Mesendoderm (in vitro differentiated cells): ENCODE measurements at regions not wholly inside any gene's neighbourhood (a gene's known extent, or its start where the extent isn't known, plus 50 kb on each side); places are given as distances from the start of the nearest gene placed in this dataset.

Source experiments
- DNase-seq: peaks from one replicate; pipeline ENCODE4 v3.0.0; 2013
- H2AK5ac ChIP-seq: 2 replicates; pipeline ENCODE4 v1.6.1; 2013; ENCODE audit warnings: low read length, inconsistent platforms
- H2BK120ac ChIP-seq: 2 replicates; pipeline ENCODE4 v1.6.1; 2013; ENCODE audit warnings: low read depth, mild to moderate bottlenecking, low read length, moderate library complexity, mixed read lengths
- H2BK15ac ChIP-seq: replicated peaks from 2 replicates; pipeline ENCODE4 v1.6.1; 2013; ENCODE audit warnings: low read depth, mild to moderate bottlenecking, moderate library complexity
- H2BK5ac ChIP-seq: 2 replicates; pipeline ENCODE4 v1.6.1; 2013; ENCODE audit warnings: low read length, inconsistent platforms
- H3K18ac ChIP-seq: 2 replicates; pipeline ENCODE4 v1.6.1; 2013; ENCODE audit warnings: mild to moderate bottlenecking, low read length, mixed read lengths
- H3K23ac ChIP-seq: one replicate; pipeline ENCODE4 v1.6.1; 2013; ENCODE audit warnings: low read length
- H3K27ac ChIP-seq: 2 replicates; pipeline ENCODE4 v1.5.1; 2013; ENCODE audit warnings: low read depth, mild to moderate bottlenecking, inconsistent platforms, low read length, moderate library complexity
- H3K27me3 ChIP-seq: 2 replicates; pipeline ENCODE4 v1.6.1; 2013; ENCODE audit warnings: low read length, control low read depth, mild to moderate bottlenecking, inconsistent platforms; ENCODE audit not compliant: insufficient read depth, poor library complexity
- H3K36me3 ChIP-seq: 2 replicates; pipeline ENCODE4 v1.6.1; 2013; ENCODE audit warnings: low read length, inconsistent platforms; ENCODE audit not compliant: control insufficient read depth, insufficient read depth
- H3K4ac ChIP-seq: one replicate; pipeline ENCODE4 v1.6.1; 2013; ENCODE audit warnings: low read depth, mild to moderate bottlenecking, low read length, moderate library complexity
- H3K4me1 ChIP-seq: 2 replicates; pipeline ENCODE4 v1.6.1; 2013; ENCODE audit warnings: low read depth, low read length, inconsistent platforms; ENCODE audit not compliant: control insufficient read depth
- H3K4me2 ChIP-seq: 2 replicates; pipeline ENCODE4 v1.6.1; 2013; ENCODE audit warnings: low read length
- H3K4me3 ChIP-seq: 2 replicates; pipeline ENCODE4 v1.5.1; 2013; ENCODE audit warnings: mild to moderate bottlenecking, low read length
- H3K56ac ChIP-seq: one replicate; pipeline ENCODE4 v1.6.1; 2013; ENCODE audit warnings: low read length
- H3K79me1 ChIP-seq: 2 replicates; pipeline ENCODE4 v1.6.1; 2013; ENCODE audit warnings: low read length, inconsistent platforms
- H3K79me2 ChIP-seq: 2 replicates; pipeline ENCODE4 v1.6.1; 2013; ENCODE audit warnings: mild to moderate bottlenecking, low read length; ENCODE audit not compliant: control insufficient read depth, insufficient read depth
- H3K9ac ChIP-seq: 2 replicates; pipeline ENCODE4 v1.6.1; 2013; ENCODE audit warnings: low read length, inconsistent platforms
- H4K5ac ChIP-seq: one replicate; pipeline ENCODE4 v1.6.1; 2013; ENCODE audit warnings: low read length
- H4K8ac ChIP-seq: one replicate; pipeline ENCODE4 v1.6.1; 2013; ENCODE audit warnings: low read depth, mild to moderate bottlenecking, control low read depth, low read length, moderate library complexity
- WGBS: extraction: QIAGEN DNeasy Blood & Tissue Kit; methylation state at CpG from one replicate; pipeline ENCODE4 v1.1.7; 2013; ENCODE audit warnings: low lambda C conversion rate, missing lambda C conversion rate; ENCODE audit not compliant: insufficient coverage; ENCODE audit errors: extremely low coverage; 5-methylcytosine and 5-hydroxymethylcytosine counted together

- H2AK5ac ChIP-seq: no peak overlapping the region
- H3K4me1 ChIP-seq: no peaks in the 10 kb centered on the region
- no peak for DNase-seq
- no peak overlapping the region for H3K18ac ChIP-seq
- H3K36me3 ChIP-seq: no peaks in the 10 kb centered on the region
- no peak overlapping the region for H2BK15ac ChIP-seq
- H3K4ac ChIP-seq: no peak overlapping the region
- no peak overlapping the region for H3K4me2 ChIP-seq
- H3K23ac ChIP-seq: no peak overlapping the region
- H3K4me3 ChIP-seq: no peak overlapping the region
- no peaks in the 10 kb centered on the region for H3K79me1 ChIP-seq
- no peak overlapping the region for H3K56ac ChIP-seq
- no peaks in the 10 kb centered on the region for H3K79me2 ChIP-seq
- H4K8ac ChIP-seq: no peak overlapping the region
- H3K27ac ChIP-seq: no peak overlapping the region
- H2BK5ac ChIP-seq: no peak overlapping the region
- no peak overlapping the region for H2BK120ac ChIP-seq
- H4K5ac ChIP-seq: no peak overlapping the region
- no peak overlapping the region for H3K9ac ChIP-seq
- no CpG with 5 or more reads among the region's 1 CpG for WGBS
- H3K27me3 ChIP-seq: no peaks in the 10 kb centered on the region
Measured at GRCh38 chr12:58283553-58283952, 342.2 kb downstream of the ATP23 start.

GRCh38 chr12:58285551-58285950 lies 344.2 kb downstream of the ATP23 start:
- Histone ChIP-seq H3K4me3 (no peak overlapping the region), H3K27ac (no peak overlapping the region), H2AK5ac (no peak overlapping the region), H3K36me3 (no peaks in the 10 kb centered on the region), H3K79me2 (no peaks in the 10 kb centered on the region), H3K79me1 (no peaks in the 10 kb centered on the region), H3K4me1 (no peaks in the 10 kb centered on the region), H3K9ac (no peak overlapping the region), H2BK15ac (no peak overlapping the region), H4K8ac (no peak overlapping the region), H2BK5ac (no peak overlapping the region), H3K4ac (no peak overlapping the region), H2BK120ac (no peak overlapping the region), H3K27me3 (no peaks in the 10 kb centered on the region), H4K5ac (no peak overlapping the region), H3K18ac (no peak overlapping the region), H3K23ac (no peak overlapping the region), H3K4me2 (no peak overlapping the region), H3K56ac (peak overlapping the region; percentile 0)
- peak; percentile 77 for DNase-seq
- no CpG with 5 or more reads among the region's 5 CpGs for WGBS

DNA sequence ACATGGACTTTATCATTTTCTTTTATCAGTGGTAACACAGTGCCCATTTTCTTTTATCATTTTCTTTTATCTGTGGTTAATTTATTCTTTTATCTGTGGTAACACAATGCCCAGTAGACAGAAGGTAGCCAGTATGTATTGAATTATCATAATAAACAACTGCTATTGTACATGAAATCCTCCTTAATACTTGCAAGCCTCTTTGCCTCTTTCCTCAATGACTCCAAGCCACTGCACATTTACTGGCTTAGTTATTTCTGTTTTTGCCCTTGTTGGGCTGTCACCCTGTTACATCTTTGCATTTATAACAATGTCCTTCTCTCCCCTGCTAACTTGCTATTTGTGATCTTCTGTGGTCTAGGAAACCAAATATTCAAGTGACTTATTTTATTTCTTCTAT lies 345.0 kb downstream of the ATP23 start:
- H3K4ac ChIP-seq: no peak overlapping the region

DNA sequence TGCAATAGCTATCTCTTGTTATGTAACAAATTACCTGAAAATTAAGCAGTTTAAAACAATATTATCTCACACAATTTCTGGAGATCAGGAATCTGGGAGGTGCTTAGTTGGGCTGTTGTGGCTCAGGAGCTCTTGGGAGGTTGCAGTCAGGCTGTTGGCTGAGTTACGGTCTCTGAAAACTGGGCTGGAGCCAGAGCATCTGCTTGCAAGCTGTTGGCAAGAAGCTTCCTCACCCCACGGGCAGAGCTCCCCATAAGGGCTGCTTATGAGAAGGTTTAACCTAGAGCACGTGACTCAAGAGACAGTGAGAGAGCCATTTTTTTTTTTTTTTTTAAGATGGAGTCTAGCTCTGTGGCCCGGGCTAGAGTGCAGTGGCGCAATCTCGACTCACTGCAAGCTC lies 346.8 kb downstream of the ATP23 start:
- no peak overlapping the region for H3K4me3 ChIP-seq
- H3K23ac ChIP-seq: no peak overlapping the region
- H3K79me2 ChIP-seq: no peaks in the 10 kb centered on the region
- H3K18ac ChIP-seq: no peak overlapping the region
- no peak overlapping the region for H3K27ac ChIP-seq
- no peak overlapping the region for H3K56ac ChIP-seq
- no peak overlapping the region for H3K9ac ChIP-seq
- no peaks in the 10 kb centered on the region for H3K4me1 ChIP-seq
- H3K4ac ChIP-seq: no peak overlapping the region
- no peaks in the 10 kb centered on the region for H3K36me3 ChIP-seq
- no peak overlapping the region for H2BK15ac ChIP-seq
- H4K5ac ChIP-seq: no peak overlapping the region
- no peak overlapping the region for H3K4me2 ChIP-seq
- H3K79me1 ChIP-seq: no peaks in the 10 kb centered on the region
- no peak overlapping the region for H4K8ac ChIP-seq
- H2BK120ac ChIP-seq: no peak overlapping the region
- no CpG with 5 or more reads among the region's 6 CpGs for WGBS
- H2AK5ac ChIP-seq: no peak overlapping the region
- no peak for DNase-seq
- no peaks in the 10 kb centered on the region for H3K27me3 ChIP-seq
- H2BK5ac ChIP-seq: no peak overlapping the region

More for the DNA sequence above, 345.0 kb downstream of the ATP23 start:
- no peak overlapping the region for H4K5ac ChIP-seq
- no peaks in the 10 kb centered on the region for H3K4me1 ChIP-seq
- no peak overlapping the region for H3K23ac ChIP-seq
- no peak overlapping the region for H2BK5ac ChIP-seq
- no peak overlapping the region for H4K8ac ChIP-seq
- no peak overlapping the region for H3K56ac ChIP-seq
- no peaks in the 10 kb centered on the region for H3K79me1 ChIP-seq
- no peaks in the 10 kb centered on the region for H3K79me2 ChIP-seq
- no peak overlapping the region for H3K27ac ChIP-seq
- H3K4me3 ChIP-seq: no peak overlapping the region
- H3K9ac ChIP-seq: no peak overlapping the region
- DNase-seq: no peak
- H2AK5ac ChIP-seq: no peak overlapping the region
- H2BK15ac ChIP-seq: no peak overlapping the region
- no peaks in the 10 kb centered on the region for H3K36me3 ChIP-seq
- no peak overlapping the region for H2BK120ac ChIP-seq
- no peaks in the 10 kb centered on the region for H3K27me3 ChIP-seq
- no peak overlapping the region for H3K18ac ChIP-seq
- no peak overlapping the region for H3K4me2 ChIP-seq

DNA sequence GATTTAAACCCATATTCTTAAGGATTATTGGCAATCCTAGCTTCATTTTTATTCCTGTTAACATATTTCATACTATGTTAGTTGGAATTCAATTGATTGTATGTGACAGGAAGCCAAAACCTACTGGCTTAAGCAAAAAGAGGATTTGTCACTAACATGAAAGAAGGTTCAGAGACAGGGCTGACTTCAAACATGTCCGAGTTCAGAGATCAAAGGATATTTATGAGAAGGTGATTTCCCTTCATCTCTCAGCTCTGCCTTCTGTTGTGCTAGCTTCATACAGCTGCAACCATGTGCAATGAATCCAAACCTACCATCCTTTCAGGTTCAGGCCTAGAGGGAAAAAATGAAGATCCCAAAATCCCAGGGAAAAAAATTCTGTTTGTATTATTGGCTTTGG lies 349.7 kb downstream of the ATP23 start:
- no peak overlapping the region for H2BK120ac ChIP-seq
- H3K79me2 ChIP-seq: no peaks in the 10 kb centered on the region
- no peaks in the 10 kb centered on the region for H3K36me3 ChIP-seq
- no peak for DNase-seq
- no peak overlapping the region for H2BK15ac ChIP-seq
- no peak overlapping the region for H4K8ac ChIP-seq
- no peak overlapping the region for H2AK5ac ChIP-seq
- no CpG with 5 or more reads among the region's 1 CpG for WGBS
- H3K27ac ChIP-seq: no peak overlapping the region
- no peak overlapping the region for H3K18ac ChIP-seq
- H3K4me1 ChIP-seq: no peaks in the 10 kb centered on the region
- H3K4me3 ChIP-seq: no peak overlapping the region
- no peak overlapping the region for H4K5ac ChIP-seq
- H2BK5ac ChIP-seq: no peak overlapping the region
- no peak overlapping the region for H3K4me2 ChIP-seq
- H3K4ac ChIP-seq: no peak overlapping the region
- H3K79me1 ChIP-seq: no peaks in the 10 kb centered on the region
- no peak overlapping the region for H3K9ac ChIP-seq
- no peaks in the 10 kb centered on the region for H3K27me3 ChIP-seq
- no peak overlapping the region for H3K56ac ChIP-seq
- H3K23ac ChIP-seq: no peak overlapping the region

GRCh38 chr12:58293308-58293982 lies 352.1 kb downstream of the ATP23 start:
- Histone ChIP-seq H3K27ac (no peak overlapping the region), H3K4ac (no peak overlapping the region), H3K79me2 (no peaks in the 10 kb centered on the region), H2BK15ac (no peak overlapping the region), H3K23ac (no peak overlapping the region), H3K79me1 (no peaks in the 10 kb centered on the region), H3K18ac (no peak overlapping the region), H3K36me3 (no peaks in the 10 kb centered on the region), H3K4me2 (no peak overlapping the region), H2BK120ac (no peak overlapping the region), H3K27me3 (no peaks in the 10 kb centered on the region), H2BK5ac (no peak overlapping the region), H3K4me3 (no peak overlapping the region), H2AK5ac (no peak overlapping the region), H4K8ac (no peak overlapping the region), H3K9ac (no peak overlapping the region), H3K4me1 (no peaks in the 10 kb centered on the region), H4K5ac (no peak overlapping the region), H3K56ac (no peak overlapping the region)
- WGBS: no CpG with 5 or more reads among the region's 2 CpGs
- DNase-seq: no peak
